Endothelial cell of umbilical vein (primary cell): ENCODE measurements at regions not wholly inside any gene's neighbourhood (a gene's known extent, or its start where the extent isn't known, plus 50 kb on each side); places are given as distances from the start of the nearest gene placed in this dataset.

Source experiments
- BruUV-seq: library from RNA; stranded (reverse); fragments of 400-500 nt; replicated peaks from 2 replicates; lab custom pipeline; 2021; lab: Mats Ljungman, UMichigan
- CTCF ChIA-PET: fragments of 300-600, 350-600 bp; sonication (Branson Sonifier 250); formaldehyde crosslinking; loops from one replicate; lab custom pipeline; 2021; ENCODE audit warnings: antibody characterized with exemption, inconsistent platforms; lab: Charles Lee
- POLR2A ChIA-PET: fragments of 300-600, 350-600 bp; sonication (Branson Sonifier 250); formaldehyde crosslinking; loops from one replicate; lab custom pipeline; 2021; ENCODE audit warnings: antibody characterized with exemption, inconsistent platforms; lab: Charles Lee
- DNase-seq: peaks from one replicate; pipeline ENCODE4 v3.0.0-alpha.2; 2011; ENCODE audit warnings: low read depth, low spot score
- FAIRE-seq: peaks from 2 replicates; lab custom pipeline; 2011; peaks lifted over from hg19 to GRCh38; lab: Jason Lieb, UNC
- H2AFZ ChIP-seq: 2 replicates; pipeline ENCODE4 v1.6.0; 2012; ENCODE audit warnings: low read depth, low read length, control low read depth, inconsistent platforms
- H3K27ac ChIP-seq: 2 replicates; pipeline ENCODE4 v1.5.1; 2011; ENCODE audit warnings: low read depth, mild to moderate bottlenecking, control low read depth, low read length, moderate library complexity; ENCODE audit not compliant: insufficient read depth
- H3K27me3 ChIP-seq, 2 experiments: 2 replicates each; pipeline versions ENCODE4 v1.6.0 to v1.6.1; 2011; ENCODE audit warnings: low read length in 2 of 2, mixed read lengths in 1 of 2; ENCODE audit not compliant: control insufficient read depth in 2 of 2, insufficient read depth in 2 of 2
- H3K36me3 ChIP-seq, 2 experiments: 2 replicates in 1 of 2; 3 replicates in 1 of 2; pipeline ENCODE4 v1.5.1; 2011; ENCODE audit warnings: low read length in 2 of 2, mild to moderate bottlenecking in 1 of 2, moderate library complexity in 1 of 2; ENCODE audit not compliant: control insufficient read depth in 2 of 2, insufficient read depth in 2 of 2; ENCODE audit errors: extremely low read depth in 1 of 2
- H3K4me1 ChIP-seq: 3 replicates; pipeline ENCODE4 v1.5.1; 2011; ENCODE audit warnings: mild to moderate bottlenecking, low read length; ENCODE audit not compliant: control insufficient read depth, insufficient read depth; ENCODE audit errors: extremely low read depth
- H3K4me2 ChIP-seq: 2 replicates; pipeline ENCODE4 v1.6.1; 2011; ENCODE audit warnings: low read length, control low read depth, mixed read lengths; ENCODE audit not compliant: insufficient read depth
- H3K4me3 ChIP-seq, 3 experiments: fragments of 200-600 bp in 1 of 3; sonication (generic), shearing (Covaris generic) in 1 of 3; replicated peaks in 1 of 3; 2 replicates each; pipeline ENCODE4 v1.5.1; 2011 to 2016; ENCODE audit warnings: control low read depth in 3 of 3, low read length in 3 of 3, mild to moderate bottlenecking in 2 of 3, inconsistent platforms in 1 of 3, low read depth in 1 of 3, moderate library complexity in 1 of 3; ENCODE audit not compliant: insufficient read depth in 1 of 3
- H3K79me2 ChIP-seq: 2 replicates; pipeline ENCODE4 v1.6.0; 2012; ENCODE audit warnings: low read length, inconsistent platforms; ENCODE audit not compliant: control insufficient read depth, insufficient read depth
- H3K9ac ChIP-seq: replicated peaks from 2 replicates; pipeline ENCODE3; 2011; ENCODE audit warnings: low read length, control low read depth; ENCODE audit not compliant: insufficient read depth; ENCODE audit errors: extremely low read depth
- H3K9me1 ChIP-seq: replicated peaks from 3 replicates; pipeline ENCODE4 v1.6.0; 2011; ENCODE audit warnings: mild to moderate bottlenecking, low read length; ENCODE audit not compliant: control insufficient read depth, insufficient read depth; ENCODE audit errors: extremely low read depth
- H3K9me3 ChIP-seq: replicated peaks from 2 replicates; pipeline ENCODE4 v1.5.1; 2012; ENCODE audit warnings: low read length, inconsistent platforms; ENCODE audit not compliant: control insufficient read depth, insufficient read depth
- H4K20me1 ChIP-seq: replicated peaks from 2 replicates; pipeline ENCODE3; 2011; ENCODE audit warnings: mild to moderate bottlenecking, low read length; ENCODE audit not compliant: control insufficient read depth, insufficient read depth; ENCODE audit errors: extremely low read depth
- CTCF ChIP-seq, 2 donors: IDR thresholded peaks; 1 replicate in 1 of 2; 2 replicates in 1 of 2; pipeline ENCODE4 v1.5.1; 2011; ENCODE audit warnings: low read length in 2 of 2, mild to moderate bottlenecking in 2 of 2, moderate library complexity in 2 of 2, control low read depth in 1 of 2, inconsistent platforms in 1 of 2, low read depth in 1 of 2; ENCODE audit not compliant: insufficient read depth in 1 of 2; ENCODE audit errors: extremely low read depth in 1 of 2
- GATA2 ChIP-seq: IDR thresholded peaks from 2 replicates; pipeline ENCODE4 v1.7.0; 2011; ENCODE audit warnings: low read depth, mild to moderate bottlenecking, moderate library complexity, mixed read lengths, low read length; ENCODE audit not compliant: insufficient read length, insufficient read depth
- JUN ChIP-seq: IDR thresholded peaks from 2 replicates; pipeline ENCODE4 v1.6.1; 2011; ENCODE audit warnings: borderline replicate concordance, low read depth; ENCODE audit not compliant: insufficient read length, insufficient read depth
- MAX ChIP-seq: IDR thresholded peaks from 2 replicates; pipeline ENCODE4 v1.6.1; 2011; ENCODE audit not compliant: insufficient read depth, insufficient read length
- MYC ChIP-seq: IDR thresholded peaks from one replicate; pipeline ENCODE4 v1.6.1; 2011; ENCODE audit warnings: mild to moderate bottlenecking, low read depth, low read length
- POLR2A ChIP-seq: IDR thresholded peaks from 2 replicates; pipeline ENCODE4 v1.6.1; 2012; ENCODE audit warnings: low read depth, mild to moderate bottlenecking, control low read depth, low read length
- POLR2AphosphoS5 ChIP-seq: IDR thresholded peaks from 2 replicates; pipeline ENCODE4 v1.6.1; 2012; ENCODE audit warnings: low read depth, mild to moderate bottlenecking, control low read depth, low read length, moderate library complexity; ENCODE audit not compliant: insufficient read depth
- dilution Hi-C: fragments of 300-500 bp; cut with MboI; formaldehyde crosslinking; loops from one replicate; pipeline ENCODE4 v1.15.0; 2019; ENCODE audit warnings: low sequenced_read_pairs; ENCODE audit not compliant: extremely low pct_ligation_motif_present
- intact Hi-C: fragments of 100-400 bp; cut with micrococcal nuclease; formaldehyde crosslinking; loops from one replicate; pipeline ENCODE4 v1.10.0; 2022

- Histone ChIP-seq H3K27ac (no peak overlapping the region), H3K9ac (no peak overlapping the region), H3K79me2 (no peaks in the 10 kb centered on the region), H3K9me1 (no peaks in the 10 kb centered on the region), H3K4me3 (no peak overlapping the region), H3K9me3 (no peaks in the 10 kb centered on the region), H3K27me3 (no peaks in the 10 kb centered on the region), H3K36me3 (no peaks in the 10 kb centered on the region), H3K4me1 (peaks cover 15% of the 10 kb centered on the region), H4K20me1 (no peaks in the 10 kb centered on the region), H3K4me2 (no peak overlapping the region), H2AFZ (no peak overlapping the region)
- FAIRE-seq = no peak
- TF ChIP-seq POLR2AphosphoS5 = no peak
- TF ChIP-seq CTCF (IDR thresholded peaks at IDR 0.05; ENCODE audit: extremely low read depth in 1 of 2, insufficient read depth in 1 of 2, low read depth in 1 of 2, low read length in 2 of 2) = no peak
- no peak for TF ChIP-seq JUN
- no peak for TF ChIP-seq MYC
- TF ChIP-seq POLR2A = no peak
- TF ChIP-seq MAX = no peak
- no peak for TF ChIP-seq GATA2
- dilution Hi-C loops = no loop called here
- no TSS peak for BruUV-seq
- CTCF ChIA-PET = no interaction called here
- no peak for DNase-seq
- intact Hi-C loops = no loop called here
- POLR2A ChIA-PET = no interaction called here
These were observed 211.1 kb upstream of the CIBAR2 start for GRCh38 chr16:85323230-85323960.
